ENCODE measurements at regions not wholly inside any gene's neighbourhood (a gene's known extent, or its start where the extent isn't known, plus 50 kb on each side); places are given as distances from the start of the nearest gene placed in this dataset.

- no peak for DNase-seq (ENCODE audit: low read depth in 1 of 2, low spot score in 1 of 2)
- no peak for TF ChIP-seq CTCF (IDR thresholded peaks at IDR 0.05; ENCODE audit: low read depth, low read length)
- H3K4me3 ChIP-seq, result no peak overlapping the region
- H3K4me1 ChIP-seq (ENCODE audit: low read depth), result peaks cover 6% of the 10 kb centered on the region
- no peaks in the 10 kb centered on the region for H3K36me3 ChIP-seq
- no peak overlapping the region for H3K27ac ChIP-seq
- no peaks in the 10 kb centered on the region for H3K9me3 ChIP-seq (ENCODE audit: low read depth)
- no peaks in the 10 kb centered on the region for H3K27me3 ChIP-seq
These were observed 119.5 kb upstream of the TLE4 start for GRCh38 chr9:79452265-79452664.

DNA sequence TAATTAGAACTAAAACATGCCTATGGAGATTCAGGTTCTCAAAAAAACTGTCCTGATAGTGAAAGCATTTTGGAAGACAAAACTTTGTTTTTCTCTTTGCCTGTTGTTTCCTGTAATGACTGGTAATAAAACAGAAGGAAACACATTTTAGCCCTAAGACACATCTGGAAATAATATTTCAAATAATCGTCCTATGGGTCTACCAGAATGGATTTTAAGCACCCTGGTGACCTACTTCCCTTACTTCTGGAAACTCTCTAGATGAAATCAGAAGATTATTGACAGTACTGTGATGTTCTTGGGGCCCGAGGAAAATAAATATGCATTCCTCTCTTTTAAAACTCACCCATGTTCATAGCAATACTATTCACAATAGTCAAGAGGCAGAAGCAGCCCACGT lies 110.1 kb upstream of the TLE4 start:
- H3K4me3 ChIP-seq, result no peak overlapping the region
- H3K9me3 ChIP-seq (ENCODE audit: low read depth), result no peaks in the 10 kb centered on the region
- no peak overlapping the region for H3K27ac ChIP-seq
- H3K4me1 ChIP-seq (ENCODE audit: low read depth), result no peaks in the 10 kb centered on the region
- H3K27me3 ChIP-seq, result peaks cover 30% of the 10 kb centered on the region
- no peak for DNase-seq (ENCODE audit: low read depth in 1 of 2, low spot score in 1 of 2)
- no peaks in the 10 kb centered on the region for H3K36me3 ChIP-seq
- TF ChIP-seq CTCF (IDR thresholded peaks at IDR 0.05; ENCODE audit: low read depth, low read length), result no peak

DNA sequence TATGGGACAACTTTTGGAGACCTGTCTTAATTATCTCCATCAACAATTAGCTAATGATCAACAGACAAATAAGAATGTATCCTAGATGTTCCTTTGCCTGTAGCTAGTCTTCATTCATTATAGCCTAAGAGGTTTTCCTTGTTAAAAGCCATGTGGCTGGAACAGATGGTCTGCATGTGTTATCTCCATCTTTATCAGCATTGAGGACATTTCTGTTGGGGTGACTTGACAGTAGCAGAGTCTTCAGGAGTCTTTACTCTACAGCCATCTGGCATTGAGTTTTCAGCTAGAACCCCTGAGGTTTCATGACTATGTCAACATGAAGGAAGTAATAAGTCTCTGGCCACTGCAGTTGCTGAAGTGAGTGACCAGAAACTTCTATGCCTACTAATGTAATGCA lies 106.6 kb upstream of the TLE4 start:
- no peaks in the 10 kb centered on the region for H3K9me3 ChIP-seq (ENCODE audit: low read depth)
- TF ChIP-seq CTCF (IDR thresholded peaks at IDR 0.05; ENCODE audit: low read depth, low read length), result no peak
- peaks cover 11% of the 10 kb centered on the region for H3K27me3 ChIP-seq
- H3K27ac ChIP-seq, result no peak overlapping the region
- H3K4me1 ChIP-seq (ENCODE audit: low read depth), result no peaks in the 10 kb centered on the region
- no peak for DNase-seq (ENCODE audit: low read depth in 1 of 2, low spot score in 1 of 2)
- H3K4me3 ChIP-seq, result no peak overlapping the region
- H3K36me3 ChIP-seq, result no peaks in the 10 kb centered on the region

- no peak overlapping the region for H3K4me3 ChIP-seq
- no peak for DNase-seq (ENCODE audit: low read depth in 1 of 2, low spot score in 1 of 2)
These were observed 102.6 kb upstream of the TLE4 start for GRCh38 chr9:79469164-79469563.

GRCh38 chr9:79470954-79471353 lies 100.8 kb upstream of the TLE4 start:
- H3K9me3 ChIP-seq (ENCODE audit: low read depth), result no peaks in the 10 kb centered on the region
- no peak overlapping the region for H3K4me3 ChIP-seq
- H3K27ac ChIP-seq, result no peak overlapping the region
- H3K4me1 ChIP-seq (ENCODE audit: low read depth), result no peaks in the 10 kb centered on the region
- H3K36me3 ChIP-seq, result no peaks in the 10 kb centered on the region
- no peak for DNase-seq (ENCODE audit: low read depth in 1 of 2, low spot score in 1 of 2)
- peaks cover 4% of the 10 kb centered on the region for H3K27me3 ChIP-seq
- TF ChIP-seq CTCF (IDR thresholded peaks at IDR 0.05; ENCODE audit: low read depth, low read length), result no peak

More at GRCh38 chr9:79469164-79469563, 102.6 kb upstream of the TLE4 start:
- peaks cover 4% of the 10 kb centered on the region for H3K27me3 ChIP-seq
- no peak for TF ChIP-seq CTCF (IDR thresholded peaks at IDR 0.05; ENCODE audit: low read depth, low read length)
- no peaks in the 10 kb centered on the region for H3K4me1 ChIP-seq (ENCODE audit: low read depth)
- no peak overlapping the region for H3K27ac ChIP-seq
- H3K36me3 ChIP-seq, result no peaks in the 10 kb centered on the region
- H3K9me3 ChIP-seq (ENCODE audit: low read depth), result no peaks in the 10 kb centered on the region
